Prostate gland (tissue), 2 donors: ENCODE measurements at regions not wholly inside any gene's neighbourhood (a gene's known extent, or its start where the extent isn't known, plus 50 kb on each side); places are given as distances from the start of the nearest gene placed in this dataset.

Experiments used
- POLR2A ChIP-seq: fragments of 450-650 bp; IDR thresholded peaks from one replicate; pipeline ENCODE4 v1.6.1; 2016; ENCODE audit warnings: antibody characterized with exemption, mild to moderate bottlenecking
- POLR2AphosphoS5 ChIP-seq: sonication (generic); formaldehyde crosslinking; IDR thresholded peaks from one replicate; pipeline ENCODE4 v1.6.1; 2017; ENCODE audit warnings: antibody characterized with exemption
- TF ChIP-seq, protein P1 (sequence below), 4 experiments: fragments of 200-600 bp in 2 of 4; fragments of 450-650 bp in 2 of 4; sonication (generic) in 2 of 4; IDR thresholded peaks; 1 replicate in 3 of 4; 2 replicates in 1 of 4; pipeline ENCODE4 v1.5.1; 2016 to 2019; ENCODE audit warnings: antibody characterized with exemption in 4 of 4, mild to moderate bottlenecking in 2 of 4, moderate library complexity in 2 of 4

GRCh38 chr14:44113769-44114730, 393.0 kb downstream of the FSCB start:
- TF ChIP-seq, protein P1, sequence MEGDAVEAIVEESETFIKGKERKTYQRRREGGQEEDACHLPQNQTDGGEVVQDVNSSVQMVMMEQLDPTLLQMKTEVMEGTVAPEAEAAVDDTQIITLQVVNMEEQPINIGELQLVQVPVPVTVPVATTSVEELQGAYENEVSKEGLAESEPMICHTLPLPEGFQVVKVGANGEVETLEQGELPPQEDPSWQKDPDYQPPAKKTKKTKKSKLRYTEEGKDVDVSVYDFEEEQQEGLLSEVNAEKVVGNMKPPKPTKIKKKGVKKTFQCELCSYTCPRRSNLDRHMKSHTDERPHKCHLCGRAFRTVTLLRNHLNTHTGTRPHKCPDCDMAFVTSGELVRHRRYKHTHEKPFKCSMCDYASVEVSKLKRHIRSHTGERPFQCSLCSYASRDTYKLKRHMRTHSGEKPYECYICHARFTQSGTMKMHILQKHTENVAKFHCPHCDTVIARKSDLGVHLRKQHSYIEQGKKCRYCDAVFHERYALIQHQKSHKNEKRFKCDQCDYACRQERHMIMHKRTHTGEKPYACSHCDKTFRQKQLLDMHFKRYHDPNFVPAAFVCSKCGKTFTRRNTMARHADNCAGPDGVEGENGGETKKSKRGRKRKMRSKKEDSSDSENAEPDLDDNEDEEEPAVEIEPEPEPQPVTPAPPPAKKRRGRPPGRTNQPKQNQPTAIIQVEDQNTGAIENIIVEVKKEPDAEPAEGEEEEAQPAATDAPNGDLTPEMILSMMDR (IDR thresholded peaks at IDR 0.05) = no peak
- TF ChIP-seq POLR2A (no peak), POLR2AphosphoS5 (no peak)
